Tibial nerve (tissue), 4 donors: ENCODE measurements at regions not wholly inside any gene's neighbourhood (a gene's known extent, or its start where the extent isn't known, plus 50 kb on each side); places are given as distances from the start of the nearest gene placed in this dataset.
"Not testable (repeated sequence)": the region's sequence is repeated elsewhere in the genome, so short reads cannot be mapped to it uniquely, and the experiment has no call there.

ENCODE experiments used
- DNase-seq, 2 donors: peaks; one replicate each; pipeline ENCODE4 v3.0.0-alpha.2; 2019; ENCODE audit warnings: low spot score in 2 of 2
- H3K27ac ChIP-seq, 4 donors: fragments of 200-600 bp; sonication (generic) in 3 of 4; one replicate each; pipeline ENCODE4 v1.5.1; 2017 to 2019; ENCODE audit warnings: mild to moderate bottlenecking in 1 of 4
- H3K27me3 ChIP-seq, 2 donors: fragments of 200-600 bp; sonication (generic) in 1 of 2; one replicate each; pipeline versions ENCODE4 v1.5.1 to v1.6.0; 2017 to 2019
- H3K36me3 ChIP-seq, 3 donors: fragments of 200-600 bp; sonication (generic); one replicate each; pipeline ENCODE4 v1.5.1; 2018 to 2019
- H3K4me1 ChIP-seq, 4 donors: fragments of 200-600 bp; sonication (generic) in 3 of 4; one replicate each; pipeline ENCODE4 v1.5.1; 2017 to 2019
- H3K4me3 ChIP-seq, 4 donors: fragments of 200-600 bp; sonication (generic) in 3 of 4; one replicate each; pipeline ENCODE4 v1.5.1; 2017 to 2019; ENCODE audit warnings: mild to moderate bottlenecking in 1 of 4, moderate library complexity in 1 of 4
- H3K9me3 ChIP-seq, 4 donors: fragments of 200-600 bp; sonication (generic) in 3 of 4; one replicate each; pipeline ENCODE4 v1.5.1; 2017 to 2019
- EP300 ChIP-seq, 2 donors: sonication (generic); formaldehyde crosslinking; IDR thresholded peaks; one replicate each; pipeline ENCODE4 v1.6.1; 2017; ENCODE audit warnings: antibody characterized with exemption in 2 of 2, mild to moderate bottlenecking in 1 of 2
- POLR2A ChIP-seq, 2 donors: fragments of 450-650 bp; IDR thresholded peaks; one replicate each; pipeline ENCODE4 v1.6.1; 2017; ENCODE audit warnings: antibody characterized with exemption in 2 of 2, mild to moderate bottlenecking in 2 of 2, moderate library complexity in 2 of 2
- WGBS, 2 donors: methylation state at CpG; one replicate each; pipeline ENCODE4 v1.1.5; 2018; 5-methylcytosine and 5-hydroxymethylcytosine counted together
- TF ChIP-seq, protein P1 (sequence below), 5 experiments: fragments of 200-600 bp in 3 of 5; fragments of 450-650 bp in 2 of 5; sonication (generic) in 3 of 5; IDR thresholded peaks; one replicate each; pipeline ENCODE4 v1.5.1; 2016 to 2019; ENCODE audit warnings: antibody characterized with exemption in 5 of 5, mild to moderate bottlenecking in 3 of 5, moderate library complexity in 2 of 5

DNA sequence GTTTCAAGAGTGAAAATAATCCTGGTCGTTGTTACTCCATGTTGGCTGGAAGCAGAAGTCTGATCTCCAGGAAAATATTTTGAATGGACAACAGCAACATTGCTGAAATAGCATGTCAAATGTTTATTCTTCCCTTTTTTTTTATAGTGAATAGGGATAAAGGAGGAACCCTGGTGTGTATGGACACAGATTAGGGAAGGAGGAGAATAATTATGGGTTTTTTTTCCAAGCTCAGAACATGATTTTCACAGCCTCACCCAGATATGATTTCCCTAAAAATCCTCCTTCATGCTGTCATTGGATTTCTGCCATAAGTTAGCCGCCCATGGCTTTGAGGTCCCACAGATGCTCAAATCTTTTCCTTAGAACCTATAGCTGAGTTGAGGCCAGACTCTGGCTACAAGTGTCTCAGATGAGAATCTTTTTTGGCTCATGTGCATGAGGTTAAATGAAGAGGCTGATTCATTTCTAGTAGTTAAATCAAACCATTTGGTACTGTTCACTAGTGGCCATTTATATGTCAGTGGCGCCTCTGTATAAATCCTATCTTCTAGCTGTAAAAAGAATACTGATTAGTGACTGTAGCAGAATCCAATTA, 65.5 kb upstream of the LIFR start:
- H3K9me3 ChIP-seq, result peaks cover 0 to 30% (median 3%) of the 10 kb centered on the region in 4 donors
- H3K4me1 ChIP-seq, result no peaks in the 10 kb centered on the region
- no peak overlapping the region for H3K27ac ChIP-seq
- WGBS, 2 donors, result 72 to 79% methylated on average over 3 of the region's 3 CpGs
- TF ChIP-seq EP300 (IDR thresholded peaks at IDR 0.05) (no peak), POLR2A (IDR thresholded peaks at IDR 0.05) (no peak)
- TF ChIP-seq, protein P1, sequence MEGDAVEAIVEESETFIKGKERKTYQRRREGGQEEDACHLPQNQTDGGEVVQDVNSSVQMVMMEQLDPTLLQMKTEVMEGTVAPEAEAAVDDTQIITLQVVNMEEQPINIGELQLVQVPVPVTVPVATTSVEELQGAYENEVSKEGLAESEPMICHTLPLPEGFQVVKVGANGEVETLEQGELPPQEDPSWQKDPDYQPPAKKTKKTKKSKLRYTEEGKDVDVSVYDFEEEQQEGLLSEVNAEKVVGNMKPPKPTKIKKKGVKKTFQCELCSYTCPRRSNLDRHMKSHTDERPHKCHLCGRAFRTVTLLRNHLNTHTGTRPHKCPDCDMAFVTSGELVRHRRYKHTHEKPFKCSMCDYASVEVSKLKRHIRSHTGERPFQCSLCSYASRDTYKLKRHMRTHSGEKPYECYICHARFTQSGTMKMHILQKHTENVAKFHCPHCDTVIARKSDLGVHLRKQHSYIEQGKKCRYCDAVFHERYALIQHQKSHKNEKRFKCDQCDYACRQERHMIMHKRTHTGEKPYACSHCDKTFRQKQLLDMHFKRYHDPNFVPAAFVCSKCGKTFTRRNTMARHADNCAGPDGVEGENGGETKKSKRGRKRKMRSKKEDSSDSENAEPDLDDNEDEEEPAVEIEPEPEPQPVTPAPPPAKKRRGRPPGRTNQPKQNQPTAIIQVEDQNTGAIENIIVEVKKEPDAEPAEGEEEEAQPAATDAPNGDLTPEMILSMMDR (IDR thresholded peaks at IDR 0.05), result no peak
- no peak for DNase-seq
- no peak overlapping the region for H3K4me3 ChIP-seq
- no peaks in the 10 kb centered on the region for H3K36me3 ChIP-seq
- no peaks in the 10 kb centered on the region for H3K27me3 ChIP-seq

DNA sequence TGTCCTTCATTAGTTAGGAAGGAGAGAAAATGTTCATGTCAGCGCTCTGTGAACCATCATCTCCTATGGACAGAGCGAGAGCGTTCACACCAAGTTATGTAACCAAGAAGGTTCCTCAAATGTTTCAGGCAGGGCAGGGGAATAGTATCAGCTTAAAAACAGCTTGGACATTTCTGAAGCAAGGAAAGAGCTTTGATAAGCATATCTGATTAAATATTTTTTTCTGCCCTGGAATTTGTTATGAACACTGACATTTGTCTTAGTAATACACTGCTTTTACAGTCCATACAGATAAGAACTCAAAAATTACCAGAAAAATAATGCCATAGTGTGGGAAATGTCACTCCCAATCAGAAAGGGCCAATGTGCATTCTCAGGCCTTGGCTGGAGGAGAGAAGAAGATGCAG, 66.3 kb upstream of the LIFR start:
- no peak for DNase-seq
- Histone ChIP-seq H3K27me3 (no peaks in the 10 kb centered on the region), H3K36me3 (no peaks in the 10 kb centered on the region), H3K27ac (no peak overlapping the region), H3K4me1 (no peaks in the 10 kb centered on the region), H3K9me3 (peaks cover 0 to 29% (median 3%) of the 10 kb centered on the region in 4 donors), H3K4me3 (no peak overlapping the region)
- WGBS, 2 donors, result 91 to 98% methylated on average over 3 of the region's 3 CpGs
- TF ChIP-seq, protein P1 (IDR thresholded peaks at IDR 0.05), result no peak
- TF ChIP-seq EP300 (IDR thresholded peaks at IDR 0.05) (no peak), POLR2A (IDR thresholded peaks at IDR 0.05) (no peak)

DNA sequence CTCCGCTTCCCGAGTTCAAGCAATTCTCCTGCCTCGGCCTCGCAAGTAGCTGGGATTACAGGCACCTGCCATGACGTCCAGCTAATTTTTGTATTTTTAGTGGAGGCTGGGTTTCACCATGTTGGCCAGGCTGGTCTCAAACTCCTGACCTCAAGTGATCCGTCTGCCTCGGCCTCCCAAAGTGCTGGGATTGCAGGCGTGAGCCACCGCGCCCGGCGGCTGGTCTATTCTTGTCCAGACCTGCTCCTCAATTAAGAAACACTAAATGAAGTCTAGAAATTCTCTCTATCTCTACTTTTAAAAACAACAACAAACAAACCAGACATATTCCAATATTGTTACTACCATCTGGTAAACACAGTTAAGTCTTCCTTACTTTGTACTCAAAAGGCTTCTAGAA, 68.1 kb upstream of the LIFR start:
- not testable (repeated sequence) for H3K27me3 ChIP-seq, H3K36me3 ChIP-seq, H3K27ac ChIP-seq, DNase-seq, H3K4me3 ChIP-seq, H3K4me1 ChIP-seq
- peaks cover 0 to 11% (median 0%) of the 10 kb centered on the region in 4 donors for H3K9me3 ChIP-seq
- 95 to 98% methylated on average over 12 of the region's 12 CpGs for WGBS, 2 donors

DNA sequence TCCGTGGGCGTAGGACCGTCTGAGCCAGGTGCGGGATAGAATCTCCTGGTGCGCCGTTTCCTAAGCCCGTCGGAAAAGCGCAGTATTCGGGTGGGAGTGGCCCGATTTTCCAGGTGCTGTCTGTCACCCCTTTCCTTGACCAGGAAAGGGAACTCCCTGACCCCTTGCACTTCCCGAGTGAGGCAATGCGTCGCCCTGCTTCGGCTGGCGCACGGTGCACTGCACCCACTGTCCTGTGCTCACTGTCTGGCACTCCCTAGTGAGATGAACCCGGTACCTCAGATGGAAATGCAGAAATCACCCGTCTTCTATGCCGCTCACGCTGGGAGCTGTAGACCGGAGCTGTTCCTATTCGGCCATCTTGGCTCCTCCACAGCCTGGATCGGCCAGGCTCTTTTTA, 74.9 kb upstream of the LIFR start:
- H3K27ac ChIP-seq, H3K27me3 ChIP-seq, H3K4me1 ChIP-seq, H3K36me3 ChIP-seq, H3K4me3 ChIP-seq, DNase-seq: not testable (repeated sequence)
- peaks cover 0 to 29% (median 0%) of the 10 kb centered on the region in 4 donors for H3K9me3 ChIP-seq
- 89 to 91% methylated on average over 24 of the region's 24 CpGs for WGBS, 2 donors

- no peak overlapping the region for H3K4me3 ChIP-seq
- peaks cover 0 to 27% (median 0%) of the 10 kb centered on the region in 4 donors for H3K9me3 ChIP-seq
- DNase-seq, result no peak
- no peaks in the 10 kb centered on the region for H3K27me3 ChIP-seq
- H3K36me3 ChIP-seq, result no peaks in the 10 kb centered on the region
- no peak overlapping the region for H3K27ac ChIP-seq
- TF ChIP-seq, protein P1 (IDR thresholded peaks at IDR 0.05), result no peak
- TF ChIP-seq POLR2A (IDR thresholded peaks at IDR 0.05), result no peak
- no peak for TF ChIP-seq EP300 (IDR thresholded peaks at IDR 0.05)
- H3K4me1 ChIP-seq, result no peaks in the 10 kb centered on the region
- WGBS, 2 donors, result 60 to 68% methylated on average over 4 of the region's 4 CpGs
Measured at GRCh38 chr5:38634568-38635369, 78.3 kb upstream of the LIFR start.

DNA sequence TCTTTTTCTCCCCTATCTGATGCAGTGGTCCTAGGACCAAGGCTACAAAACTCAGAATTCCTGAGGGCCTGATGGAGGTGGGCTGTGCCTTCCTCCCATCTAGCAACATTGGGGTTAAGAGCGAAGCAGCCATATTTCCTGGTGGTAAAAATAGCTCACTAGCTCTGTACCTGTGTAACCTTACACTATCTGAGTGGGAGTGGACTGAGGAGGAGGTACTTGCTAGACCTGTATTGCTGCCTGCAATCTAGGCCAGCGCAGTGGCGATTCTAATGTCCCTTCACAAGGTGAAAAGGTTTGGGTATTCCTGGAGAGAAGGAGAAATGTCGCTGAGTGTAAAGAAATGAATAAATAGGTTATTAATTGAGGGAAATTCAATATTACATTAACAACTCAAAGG, 80.2 kb upstream of the LIFR start:
- Histone ChIP-seq H3K27me3 (no peaks in the 10 kb centered on the region), H3K4me1 (no peaks in the 10 kb centered on the region), H3K36me3 (no peaks in the 10 kb centered on the region), H3K9me3 (peaks cover 0 to 20% (median 0%) of the 10 kb centered on the region in 4 donors), H3K27ac (no peak overlapping the region), H3K4me3 (no peak overlapping the region)
- TF ChIP-seq, protein P1 (IDR thresholded peaks at IDR 0.05), result no peak
- TF ChIP-seq EP300 (IDR thresholded peaks at IDR 0.05) (no peak), POLR2A (IDR thresholded peaks at IDR 0.05) (no peak)
- 95 to 96% methylated on average over 4 of the region's 4 CpGs for WGBS, 2 donors
- no peak for DNase-seq
